DOHH2 (cell line): ENCODE measurements at regions not wholly inside any gene's neighbourhood (a gene's known extent, or its start where the extent isn't known, plus 50 kb on each side); places are given as distances from the start of the nearest gene placed in this dataset.

Source experiments
- H3F3A ChIP-seq: fragments of 200-600 bp; sonication (generic), shearing (Covaris generic); 2 replicates; pipeline ENCODE4 v1.6.0; 2016; ENCODE audit warnings: antibody characterized with exemption, mild to moderate bottlenecking; ENCODE audit not compliant: control insufficient read depth, insufficient read depth
- H3K27ac ChIP-seq: fragments of 200-600 bp; sonication (generic); 2 replicates; pipeline ENCODE4 v1.5.1; 2014; ENCODE audit warnings: low read depth, mild to moderate bottlenecking, low read length, moderate library complexity
- H3K27me3 ChIP-seq: fragments of 200-600 bp; sonication (generic); 2 replicates; pipeline ENCODE4 v1.6.1; 2014; ENCODE audit warnings: mild to moderate bottlenecking, low read length, mixed read lengths; ENCODE audit not compliant: control insufficient read depth
- H3K36me3 ChIP-seq: fragments of 200-600 bp; sonication (generic); 2 replicates; pipeline ENCODE4 v1.6.1; 2014; ENCODE audit warnings: mild to moderate bottlenecking, low read length, moderate library complexity, mixed read lengths; ENCODE audit not compliant: control insufficient read depth
- H3K4me1 ChIP-seq: fragments of 200-600 bp; sonication (generic); 2 replicates; pipeline ENCODE4 v1.6.1; 2014; ENCODE audit warnings: mild to moderate bottlenecking, low read length, mixed read lengths; ENCODE audit not compliant: control insufficient read depth
- H3K4me2 ChIP-seq: fragments of 200-600 bp; sonication (generic); 2 replicates; pipeline ENCODE4 v1.6.0; 2014; ENCODE audit warnings: mild to moderate bottlenecking, low read length, moderate library complexity
- H3K4me3 ChIP-seq: fragments of 200-600 bp; sonication (generic); 2 replicates; pipeline ENCODE4 v1.5.1; 2014; ENCODE audit warnings: mild to moderate bottlenecking, low read length, mixed read lengths
- H3K79me2 ChIP-seq: fragments of 200-600 bp; sonication (generic); 2 replicates; pipeline ENCODE4 v1.6.1; 2014; ENCODE audit warnings: mild to moderate bottlenecking, low read length, mixed read lengths; ENCODE audit not compliant: control insufficient read depth
- H3K9me2 ChIP-seq: fragments of 200-600 bp; sonication (generic); replicated peaks from 2 replicates; pipeline ENCODE4 v1.6.1; 2014; ENCODE audit warnings: mild to moderate bottlenecking, low read length, mixed read lengths; ENCODE audit not compliant: control insufficient read depth
- H3K9me3 ChIP-seq: fragments of 200-600 bp; sonication (generic); 2 replicates; pipeline ENCODE4 v1.6.1; 2014; ENCODE audit warnings: antibody characterized with exemption, low read length, mixed read lengths; ENCODE audit not compliant: control insufficient read depth, insufficient read depth
- H4K20me1 ChIP-seq: fragments of 200-600 bp; sonication (generic); 2 replicates; pipeline ENCODE4 v1.6.0; 2014; ENCODE audit warnings: low read depth, mild to moderate bottlenecking, antibody characterized with exemption, low read length, moderate library complexity; ENCODE audit not compliant: control insufficient read depth, insufficient read depth
- EZH2phosphoT487 ChIP-seq: fragments of 200-600 bp; sonication (generic); IDR thresholded peaks from 2 replicates; pipeline ENCODE4 v1.6.1; 2017; ENCODE audit warnings: borderline replicate concordance, mild to moderate bottlenecking, antibody characterized with exemption, low read length, moderate library complexity, mixed read lengths
- TF ChIP-seq, protein P1 (sequence below): fragments of 200-600 bp; sonication (generic); IDR thresholded peaks from one replicate; pipeline ENCODE4 v1.5.1; 2014; ENCODE audit warnings: antibody characterized with exemption, mild to moderate bottlenecking, low read depth, low read length; ENCODE audit not compliant: poor library complexity, severe bottlenecking

GRCh38 chr19:30856376-30856775 lies 484.2 kb downstream of the ZNF536 start:
- no peaks in the 10 kb centered on the region for H3K4me1 ChIP-seq
- H3F3A ChIP-seq: no peaks in the 10 kb centered on the region
- H4K20me1 ChIP-seq: no peaks in the 10 kb centered on the region
- no peaks in the 10 kb centered on the region for H3K36me3 ChIP-seq
- H3K9me3 ChIP-seq: no peaks in the 10 kb centered on the region
- no peaks in the 10 kb centered on the region for H3K9me2 ChIP-seq
- no peak overlapping the region for H3K27ac ChIP-seq
- no peak overlapping the region for H3K4me2 ChIP-seq
- H3K27me3 ChIP-seq: no peaks in the 10 kb centered on the region
- no peak overlapping the region for H3K4me3 ChIP-seq
- no peaks in the 10 kb centered on the region for H3K79me2 ChIP-seq
- TF ChIP-seq, protein P1, sequence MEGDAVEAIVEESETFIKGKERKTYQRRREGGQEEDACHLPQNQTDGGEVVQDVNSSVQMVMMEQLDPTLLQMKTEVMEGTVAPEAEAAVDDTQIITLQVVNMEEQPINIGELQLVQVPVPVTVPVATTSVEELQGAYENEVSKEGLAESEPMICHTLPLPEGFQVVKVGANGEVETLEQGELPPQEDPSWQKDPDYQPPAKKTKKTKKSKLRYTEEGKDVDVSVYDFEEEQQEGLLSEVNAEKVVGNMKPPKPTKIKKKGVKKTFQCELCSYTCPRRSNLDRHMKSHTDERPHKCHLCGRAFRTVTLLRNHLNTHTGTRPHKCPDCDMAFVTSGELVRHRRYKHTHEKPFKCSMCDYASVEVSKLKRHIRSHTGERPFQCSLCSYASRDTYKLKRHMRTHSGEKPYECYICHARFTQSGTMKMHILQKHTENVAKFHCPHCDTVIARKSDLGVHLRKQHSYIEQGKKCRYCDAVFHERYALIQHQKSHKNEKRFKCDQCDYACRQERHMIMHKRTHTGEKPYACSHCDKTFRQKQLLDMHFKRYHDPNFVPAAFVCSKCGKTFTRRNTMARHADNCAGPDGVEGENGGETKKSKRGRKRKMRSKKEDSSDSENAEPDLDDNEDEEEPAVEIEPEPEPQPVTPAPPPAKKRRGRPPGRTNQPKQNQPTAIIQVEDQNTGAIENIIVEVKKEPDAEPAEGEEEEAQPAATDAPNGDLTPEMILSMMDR: no peak
- TF ChIP-seq EZH2phosphoT487: no peak

- H3K9me3 ChIP-seq: no peaks in the 10 kb centered on the region
- H3K27ac ChIP-seq: no peak overlapping the region
- no peaks in the 10 kb centered on the region for H3K79me2 ChIP-seq
- TF ChIP-seq EZH2phosphoT487: no peak
- TF ChIP-seq, protein P1: no peak
- H3F3A ChIP-seq: no peaks in the 10 kb centered on the region
- no peak overlapping the region for H3K4me2 ChIP-seq
- H3K9me2 ChIP-seq: no peaks in the 10 kb centered on the region
- no peaks in the 10 kb centered on the region for H3K4me1 ChIP-seq
- no peak overlapping the region for H3K4me3 ChIP-seq
- H4K20me1 ChIP-seq: no peaks in the 10 kb centered on the region
- no peaks in the 10 kb centered on the region for H3K36me3 ChIP-seq
- no peaks in the 10 kb centered on the region for H3K27me3 ChIP-seq
Observed at GRCh38 chr19:30855442-30855841, 483.3 kb downstream of the ZNF536 start.

DNA sequence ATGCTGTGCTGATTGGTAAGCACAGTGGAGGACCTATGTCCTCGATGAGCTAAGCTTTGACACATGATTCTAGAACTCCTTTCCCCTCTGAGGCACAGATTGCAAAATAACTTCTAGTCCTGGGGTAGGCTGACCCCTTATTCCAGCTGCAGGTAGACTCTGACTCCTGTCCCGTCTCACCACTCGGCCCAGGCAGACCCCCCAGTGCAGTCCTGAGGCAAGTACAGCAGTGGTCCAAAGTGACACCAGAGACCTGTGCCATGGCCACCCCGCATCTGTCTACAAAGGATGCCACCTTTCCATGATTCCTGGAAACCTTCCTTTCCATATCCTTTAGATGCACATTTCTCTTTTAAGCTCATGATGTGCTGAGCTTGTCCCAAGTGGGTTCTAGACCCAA lies 482.5 kb downstream of the ZNF536 start:
- no peaks in the 10 kb centered on the region for H3K79me2 ChIP-seq
- H3F3A ChIP-seq: no peaks in the 10 kb centered on the region
- H3K36me3 ChIP-seq: no peaks in the 10 kb centered on the region
- H3K9me3 ChIP-seq: no peaks in the 10 kb centered on the region
- no peak overlapping the region for H3K27ac ChIP-seq
- no peak overlapping the region for H3K4me3 ChIP-seq
- no peaks in the 10 kb centered on the region for H3K4me1 ChIP-seq
- H3K27me3 ChIP-seq: no peaks in the 10 kb centered on the region
- no peaks in the 10 kb centered on the region for H3K9me2 ChIP-seq
- TF ChIP-seq, protein P1: no peak
- TF ChIP-seq EZH2phosphoT487: no peak
- no peaks in the 10 kb centered on the region for H4K20me1 ChIP-seq
- no peak overlapping the region for H3K4me2 ChIP-seq

DNA sequence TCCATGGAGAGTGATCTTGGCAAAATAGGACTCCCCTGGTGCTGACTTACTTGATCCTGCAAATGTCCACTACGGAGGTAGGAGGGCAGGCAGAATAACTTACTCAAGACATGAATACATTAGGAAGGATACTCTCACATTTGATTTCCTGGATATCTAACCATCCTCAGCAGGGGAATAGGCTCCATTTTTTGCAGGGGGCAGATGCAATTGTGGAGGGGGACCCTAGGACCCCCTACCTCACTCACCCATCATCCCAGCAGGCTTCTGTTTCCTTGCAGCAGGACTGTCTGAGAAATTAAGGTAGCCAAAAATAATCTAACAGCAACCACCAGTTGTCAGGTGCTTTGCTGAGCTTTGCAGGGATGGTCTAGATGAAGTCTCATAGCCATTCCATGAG lies 482.0 kb downstream of the ZNF536 start:
- no peak for TF ChIP-seq EZH2phosphoT487
- TF ChIP-seq, protein P1: no peak
- no peaks in the 10 kb centered on the region for H3K9me3 ChIP-seq
- no peak overlapping the region for H3K27ac ChIP-seq
- H3K36me3 ChIP-seq: no peaks in the 10 kb centered on the region
- no peaks in the 10 kb centered on the region for H3F3A ChIP-seq
- no peaks in the 10 kb centered on the region for H3K27me3 ChIP-seq
- no peak overlapping the region for H3K4me2 ChIP-seq
- no peak overlapping the region for H3K4me3 ChIP-seq
- no peaks in the 10 kb centered on the region for H3K9me2 ChIP-seq
- H3K4me1 ChIP-seq: no peaks in the 10 kb centered on the region
- no peaks in the 10 kb centered on the region for H3K79me2 ChIP-seq
- no peaks in the 10 kb centered on the region for H4K20me1 ChIP-seq
